Liver (tissue), 8 donors: ENCODE measurements at regions not wholly inside any gene's neighbourhood (a gene's known extent, or its start where the extent isn't known, plus 50 kb on each side); places are given as distances from the start of the nearest gene placed in this dataset.

Experiments
- DNase-seq: peaks from one replicate; pipeline ENCODE4 v3.0.0-alpha.2; 2017; ENCODE audit warnings: low spot score
- H3K27ac ChIP-seq, 2 donors: one replicate each; pipeline ENCODE4 v1.7.0; 2013; ENCODE audit warnings: inconsistent platforms in 2 of 2, low read length in 2 of 2, control low read depth in 1 of 2, low read depth in 1 of 2, mild to moderate bottlenecking in 1 of 2
- H3K27me3 ChIP-seq, 4 donors: one replicate each; pipeline versions ENCODE4 v1.6.1 to v1.7.0; 2013; ENCODE audit warnings: low read length in 3 of 4, inconsistent platforms in 1 of 4, mild to moderate bottlenecking in 1 of 4, moderate library complexity in 1 of 4; ENCODE audit not compliant: control insufficient read depth in 4 of 4, insufficient read depth in 4 of 4
- H3K36me3 ChIP-seq, 4 donors: one replicate each; pipeline versions ENCODE4 v1.6.1 to v1.7.0; 2013; ENCODE audit warnings: low read length in 3 of 4, mild to moderate bottlenecking in 3 of 4, low read depth in 1 of 4, moderate library complexity in 1 of 4; ENCODE audit not compliant: control insufficient read depth in 4 of 4, insufficient read depth in 3 of 4
- H3K4me1 ChIP-seq, 4 donors: one replicate each; pipeline versions ENCODE4 v1.6.1 to v1.7.0; 2013; ENCODE audit warnings: low read length in 3 of 4, mild to moderate bottlenecking in 3 of 4, moderate library complexity in 1 of 4; ENCODE audit not compliant: control insufficient read depth in 4 of 4, insufficient read depth in 4 of 4
- H3K4me3 ChIP-seq, 3 donors: one replicate each; pipeline versions ENCODE4 v1.6.1 to v1.7.0; 2013; ENCODE audit warnings: low read length in 3 of 3, control low read depth in 1 of 3, low read depth in 1 of 3, mild to moderate bottlenecking in 1 of 3
- H3K9ac ChIP-seq, 2 donors: one replicate each; pipeline ENCODE4 v1.7.0; 2013; ENCODE audit warnings: low read length in 2 of 2, mild to moderate bottlenecking in 2 of 2, moderate library complexity in 2 of 2, control low read depth in 1 of 2, low read depth in 1 of 2
- H3K9me3 ChIP-seq, 4 donors: one replicate each; pipeline versions ENCODE4 v1.6.1 to v1.7.0; 2013; ENCODE audit warnings: low read length in 3 of 4; ENCODE audit not compliant: control insufficient read depth in 4 of 4
- EGR1 ChIP-seq, 2 donors: IDR thresholded peaks; 2 replicates each; pipeline ENCODE4 v1.6.1; 2016 to 2018; ENCODE audit warnings: antibody characterized with exemption in 2 of 2, low read depth in 2 of 2
- HNF4A ChIP-seq, 2 donors: conservative IDR thresholded peaks; 2 replicates each; pipeline ENCODE4 v1.6.1; 2016; ENCODE audit warnings: antibody characterized with exemption in 2 of 2, mild to moderate bottlenecking in 2 of 2
- JUND ChIP-seq, 2 donors: IDR thresholded peaks; 2 replicates each; pipeline ENCODE4 v1.6.1; 2016; ENCODE audit warnings: antibody characterized with exemption in 2 of 2
- RAD21 ChIP-seq, 2 donors: IDR thresholded peaks; 2 replicates each; pipeline ENCODE4 v1.6.1; 2016; ENCODE audit warnings: antibody characterized with exemption in 2 of 2, mild to moderate bottlenecking in 2 of 2
- RXRA ChIP-seq, 2 donors: IDR thresholded peaks; 2 replicates each; pipeline ENCODE4 v1.6.1; 2017 to 2018; ENCODE audit warnings: antibody characterized with exemption in 2 of 2, mild to moderate bottlenecking in 1 of 2
- TAF1 ChIP-seq: conservative IDR thresholded peaks from 2 replicates; pipeline ENCODE4 v1.6.1; 2016; ENCODE audit warnings: antibody characterized with exemption, mild to moderate bottlenecking
- WGBS: extraction: QIAGEN DNeasy Blood & Tissue Kit; methylation state at CpG from one replicate; pipeline ENCODE4 v1.1.7; 2013; 5-methylcytosine and 5-hydroxymethylcytosine counted together
- TF ChIP-seq, protein P1 (sequence below): IDR thresholded peaks from 2 replicates; pipeline ENCODE4 v1.6.1; 2016; ENCODE audit warnings: antibody characterized with exemption
- TF ChIP-seq, protein P2 (sequence below): IDR thresholded peaks from 2 replicates; pipeline ENCODE4 v1.6.1; 2016; ENCODE audit warnings: antibody characterized with exemption, mild to moderate bottlenecking
- TF ChIP-seq, protein P3 (sequence below): fragments of 150-350 bp; IDR thresholded peaks from 2 replicates; pipeline ENCODE4 v1.5.1; 2017; ENCODE audit warnings: improper control_type of control experiment, low read depth, low read length; ENCODE audit not compliant: missing input control
- TF ChIP-seq, protein P4 (sequence below): IDR thresholded peaks from 2 replicates; pipeline ENCODE4 v1.6.1; 2016; ENCODE audit warnings: antibody characterized with exemption
- TF ChIP-seq, protein P5 (sequence below): IDR thresholded peaks from 2 replicates; pipeline ENCODE4 v1.6.1; 2016; ENCODE audit warnings: antibody characterized with exemption
- donor health status: healthy.
- donor health status: healthy.
- donor health status: healthy.
- donor health status: healthy.
- donor health status: healthy.

DNA sequence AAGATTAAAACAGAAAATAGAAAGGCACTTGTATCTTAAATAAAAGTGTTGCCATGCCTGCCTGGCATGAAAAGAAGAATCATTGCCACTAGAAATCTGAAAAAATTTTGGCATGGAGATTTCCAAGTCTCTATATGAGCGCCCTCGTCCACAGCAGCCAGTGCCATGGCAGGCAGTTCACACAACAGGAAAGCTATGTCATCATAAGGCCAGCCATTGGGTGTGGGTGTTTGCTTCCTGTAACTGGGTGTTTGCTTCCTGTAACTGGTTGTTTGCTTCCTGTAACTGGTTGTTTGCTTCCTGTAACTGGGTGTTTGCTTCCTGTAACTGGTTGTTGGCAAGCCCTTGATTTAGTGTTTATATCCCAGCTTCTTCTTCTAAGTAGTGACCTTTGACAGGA lies 446.7 kb downstream of the IRX1 start:
- no peak overlapping the region for H3K27ac ChIP-seq
- 54% methylated on average over 2 of the region's 2 CpGs for WGBS

DNA sequence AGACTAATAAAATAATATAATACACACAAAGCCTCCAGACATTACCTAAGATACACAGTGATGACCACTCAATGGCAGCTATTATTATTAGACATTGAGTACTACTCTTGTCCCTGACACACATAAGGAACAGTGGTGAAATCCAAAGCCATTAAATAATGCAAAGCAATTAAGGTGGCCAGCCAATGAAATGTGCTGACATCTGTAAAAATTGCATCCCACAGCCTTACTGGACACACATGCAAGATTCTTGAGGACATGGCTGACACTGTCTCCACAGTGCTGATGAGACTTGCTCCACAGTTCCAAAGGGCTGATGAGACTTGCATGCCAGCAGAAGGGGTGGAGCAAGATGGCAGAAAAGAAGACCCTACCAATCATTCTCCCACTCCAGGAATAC lies 447.5 kb downstream of the IRX1 start:
- TF ChIP-seq, protein P1, sequence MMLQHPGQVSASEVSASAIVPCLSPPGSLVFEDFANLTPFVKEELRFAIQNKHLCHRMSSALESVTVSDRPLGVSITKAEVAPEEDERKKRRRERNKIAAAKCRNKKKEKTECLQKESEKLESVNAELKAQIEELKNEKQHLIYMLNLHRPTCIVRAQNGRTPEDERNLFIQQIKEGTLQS: no peak
- no peak for TF ChIP-seq EGR1 (IDR thresholded peaks at IDR 0.05; ENCODE audit: low read depth in 2 of 2)
- no peak for TF ChIP-seq RXRA (IDR thresholded peaks at IDR 0.05)
- TF ChIP-seq, protein P2, sequence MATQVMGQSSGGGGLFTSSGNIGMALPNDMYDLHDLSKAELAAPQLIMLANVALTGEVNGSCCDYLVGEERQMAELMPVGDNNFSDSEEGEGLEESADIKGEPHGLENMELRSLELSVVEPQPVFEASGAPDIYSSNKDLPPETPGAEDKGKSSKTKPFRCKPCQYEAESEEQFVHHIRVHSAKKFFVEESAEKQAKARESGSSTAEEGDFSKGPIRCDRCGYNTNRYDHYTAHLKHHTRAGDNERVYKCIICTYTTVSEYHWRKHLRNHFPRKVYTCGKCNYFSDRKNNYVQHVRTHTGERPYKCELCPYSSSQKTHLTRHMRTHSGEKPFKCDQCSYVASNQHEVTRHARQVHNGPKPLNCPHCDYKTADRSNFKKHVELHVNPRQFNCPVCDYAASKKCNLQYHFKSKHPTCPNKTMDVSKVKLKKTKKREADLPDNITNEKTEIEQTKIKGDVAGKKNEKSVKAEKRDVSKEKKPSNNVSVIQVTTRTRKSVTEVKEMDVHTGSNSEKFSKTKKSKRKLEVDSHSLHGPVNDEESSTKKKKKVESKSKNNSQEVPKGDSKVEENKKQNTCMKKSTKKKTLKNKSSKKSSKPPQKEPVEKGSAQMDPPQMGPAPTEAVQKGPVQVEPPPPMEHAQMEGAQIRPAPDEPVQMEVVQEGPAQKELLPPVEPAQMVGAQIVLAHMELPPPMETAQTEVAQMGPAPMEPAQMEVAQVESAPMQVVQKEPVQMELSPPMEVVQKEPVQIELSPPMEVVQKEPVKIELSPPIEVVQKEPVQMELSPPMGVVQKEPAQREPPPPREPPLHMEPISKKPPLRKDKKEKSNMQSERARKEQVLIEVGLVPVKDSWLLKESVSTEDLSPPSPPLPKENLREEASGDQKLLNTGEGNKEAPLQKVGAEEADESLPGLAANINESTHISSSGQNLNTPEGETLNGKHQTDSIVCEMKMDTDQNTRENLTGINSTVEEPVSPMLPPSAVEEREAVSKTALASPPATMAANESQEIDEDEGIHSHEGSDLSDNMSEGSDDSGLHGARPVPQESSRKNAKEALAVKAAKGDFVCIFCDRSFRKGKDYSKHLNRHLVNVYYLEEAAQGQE: no peak
- no peak for TF ChIP-seq HNF4A (conservative IDR thresholded peaks at IDR 0.05)
- TF ChIP-seq TAF1: no peak
- Histone ChIP-seq H3K9me3 (peaks cover 0 to 2% (median 0%) of the 10 kb centered on the region in 4 donors), H3K4me1 (no peaks in the 10 kb centered on the region), H3K9ac (no peak overlapping the region), H3K27me3 (no peaks in the 10 kb centered on the region), H3K36me3 (no peaks in the 10 kb centered on the region), H3K4me3 (no peak overlapping the region), H3K27ac (no peak overlapping the region)
- DNase-seq: no peak

More for the DNA sequence above, 446.7 kb downstream of the IRX1 start:
- no peak for DNase-seq
- Histone ChIP-seq H3K36me3 (no peaks in the 10 kb centered on the region), H3K4me3 (no peak overlapping the region), H3K9ac (no peak overlapping the region), H3K27me3 (no peaks in the 10 kb centered on the region), H3K4me1 (no peaks in the 10 kb centered on the region), H3K9me3 (peaks cover 0 to 2% (median 0%) of the 10 kb centered on the region in 4 donors)
- no peak for TF ChIP-seq RAD21 (IDR thresholded peaks at IDR 0.05)
- TF ChIP-seq, protein P3, sequence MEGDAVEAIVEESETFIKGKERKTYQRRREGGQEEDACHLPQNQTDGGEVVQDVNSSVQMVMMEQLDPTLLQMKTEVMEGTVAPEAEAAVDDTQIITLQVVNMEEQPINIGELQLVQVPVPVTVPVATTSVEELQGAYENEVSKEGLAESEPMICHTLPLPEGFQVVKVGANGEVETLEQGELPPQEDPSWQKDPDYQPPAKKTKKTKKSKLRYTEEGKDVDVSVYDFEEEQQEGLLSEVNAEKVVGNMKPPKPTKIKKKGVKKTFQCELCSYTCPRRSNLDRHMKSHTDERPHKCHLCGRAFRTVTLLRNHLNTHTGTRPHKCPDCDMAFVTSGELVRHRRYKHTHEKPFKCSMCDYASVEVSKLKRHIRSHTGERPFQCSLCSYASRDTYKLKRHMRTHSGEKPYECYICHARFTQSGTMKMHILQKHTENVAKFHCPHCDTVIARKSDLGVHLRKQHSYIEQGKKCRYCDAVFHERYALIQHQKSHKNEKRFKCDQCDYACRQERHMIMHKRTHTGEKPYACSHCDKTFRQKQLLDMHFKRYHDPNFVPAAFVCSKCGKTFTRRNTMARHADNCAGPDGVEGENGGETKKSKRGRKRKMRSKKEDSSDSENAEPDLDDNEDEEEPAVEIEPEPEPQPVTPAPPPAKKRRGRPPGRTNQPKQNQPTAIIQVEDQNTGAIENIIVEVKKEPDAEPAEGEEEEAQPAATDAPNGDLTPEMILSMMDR: no peak
- no peak for TF ChIP-seq JUND (IDR thresholded peaks at IDR 0.05)
- TF ChIP-seq EGR1 (IDR thresholded peaks at IDR 0.05; ENCODE audit: low read depth in 2 of 2): no peak
- TF ChIP-seq RXRA (IDR thresholded peaks at IDR 0.05): no peak
- TF ChIP-seq TAF1: no peak

DNA sequence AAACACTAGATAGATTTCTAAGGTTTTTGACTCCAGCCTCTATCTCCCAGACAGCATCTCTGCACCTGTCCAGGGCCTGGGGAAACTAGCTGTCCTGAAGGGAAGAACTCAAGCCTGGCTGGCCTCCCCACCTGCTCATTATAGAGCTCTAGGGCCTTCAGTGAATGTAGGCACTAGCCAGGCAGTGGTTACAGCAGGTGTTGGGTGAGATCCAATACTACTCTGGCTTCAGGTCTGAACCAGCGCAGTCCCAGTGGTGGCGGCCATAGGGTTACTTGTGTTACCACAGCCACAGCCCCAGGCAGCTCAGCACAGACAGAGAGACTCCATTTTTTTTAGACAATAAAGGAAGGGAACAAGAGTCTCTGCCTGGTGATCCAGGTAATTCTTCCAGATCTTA lies 449.2 kb downstream of the IRX1 start:
- Histone ChIP-seq H3K4me1 (no peaks in the 10 kb centered on the region), H3K9me3 (peaks cover 0 to 2% (median 0%) of the 10 kb centered on the region in 4 donors), H3K36me3 (no peaks in the 10 kb centered on the region), H3K9ac (no peak overlapping the region), H3K4me3 (no peak overlapping the region), H3K27me3 (no peaks in the 10 kb centered on the region), H3K27ac (no peak overlapping the region)
- 89% methylated on average over 2 of the region's 2 CpGs for WGBS
- TF ChIP-seq, protein P4, sequence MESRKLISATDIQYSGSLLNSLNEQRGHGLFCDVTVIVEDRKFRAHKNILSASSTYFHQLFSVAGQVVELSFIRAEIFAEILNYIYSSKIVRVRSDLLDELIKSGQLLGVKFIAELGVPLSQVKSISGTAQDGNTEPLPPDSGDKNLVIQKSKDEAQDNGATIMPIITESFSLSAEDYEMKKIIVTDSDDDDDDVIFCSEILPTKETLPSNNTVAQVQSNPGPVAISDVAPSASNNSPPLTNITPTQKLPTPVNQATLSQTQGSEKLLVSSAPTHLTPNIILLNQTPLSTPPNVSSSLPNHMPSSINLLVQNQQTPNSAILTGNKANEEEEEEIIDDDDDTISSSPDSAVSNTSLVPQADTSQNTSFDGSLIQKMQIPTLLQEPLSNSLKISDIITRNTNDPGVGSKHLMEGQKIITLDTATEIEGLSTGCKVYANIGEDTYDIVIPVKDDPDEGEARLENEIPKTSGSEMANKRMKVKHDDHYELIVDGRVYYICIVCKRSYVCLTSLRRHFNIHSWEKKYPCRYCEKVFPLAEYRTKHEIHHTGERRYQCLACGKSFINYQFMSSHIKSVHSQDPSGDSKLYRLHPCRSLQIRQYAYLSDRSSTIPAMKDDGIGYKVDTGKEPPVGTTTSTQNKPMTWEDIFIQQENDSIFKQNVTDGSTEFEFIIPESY: no peak
- TF ChIP-seq, protein P5, sequence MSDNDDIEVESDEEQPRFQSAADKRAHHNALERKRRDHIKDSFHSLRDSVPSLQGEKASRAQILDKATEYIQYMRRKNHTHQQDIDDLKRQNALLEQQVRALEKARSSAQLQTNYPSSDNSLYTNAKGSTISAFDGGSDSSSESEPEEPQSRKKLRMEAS: no peak
- no peak for TF ChIP-seq JUND (IDR thresholded peaks at IDR 0.05)
- no peak for DNase-seq
